Activated naive CD4-positive, alpha-beta T cell treated with anti-CD3 and anti-CD28 coated beads, Interleukin-2, amount 10 ng/mL, durations not matched to agents 7 days and 5 days (primary cell): ENCODE measurements at regions not wholly inside any gene's neighbourhood (a gene's known extent, or its start where the extent isn't known, plus 50 kb on each side); places are given as distances from the start of the nearest gene placed in this dataset.

Source experiments
- CTCF ChIA-PET: fragments of 350-600 bp; sonication (Branson Sonifier 250); formaldehyde crosslinking; loops from one replicate; lab custom pipeline; 2021; ENCODE audit warnings: antibody characterized with exemption; lab: Charles Lee
- DNase-seq: peaks from one replicate; pipeline ENCODE4 v3.0.0-alpha.2; 2020
- H3K27ac Mint-ChIP-seq: one replicate; pipeline ENCODE4 v1.8.0; 2021; ENCODE audit warnings: mild to moderate bottlenecking, moderate library complexity, mixed read lengths
- H3K27me3 Mint-ChIP-seq: one replicate; pipeline ENCODE4 v1.8.0; 2021; ENCODE audit warnings: mild to moderate bottlenecking, mixed read lengths
- H3K36me3 Mint-ChIP-seq: one replicate; pipeline ENCODE4 v1.8.0; 2021; ENCODE audit warnings: mixed read lengths
- H3K4me1 Mint-ChIP-seq: one replicate; pipeline ENCODE4 v1.8.0; 2021; ENCODE audit warnings: mixed read lengths
- H3K4me3 Mint-ChIP-seq: one replicate; pipeline ENCODE4 v1.8.0; 2021; ENCODE audit warnings: mild to moderate bottlenecking, moderate library complexity, mixed read lengths
- H3K9me3 Mint-ChIP-seq: one replicate; pipeline ENCODE4 v1.8.0; 2021; ENCODE audit warnings: mixed read lengths

GRCh38 chr12:98173773-98174427 is 341.5 kb upstream of the TMPO start:
- no peak for DNase-seq
- H3K4me1 Mint-ChIP-seq: no peaks in the 10 kb centered on the region
- no peaks in the 10 kb centered on the region for H3K36me3 Mint-ChIP-seq
- peaks cover 2% of the 10 kb centered on the region for H3K27me3 Mint-ChIP-seq
- H3K27ac Mint-ChIP-seq: no peak overlapping the region
- no peak overlapping the region for H3K4me3 Mint-ChIP-seq
- H3K9me3 Mint-ChIP-seq: no peaks in the 10 kb centered on the region
- CTCF ChIA-PET: no interaction called here

GRCh38 chr12:98174428-98174809 is 341.0 kb upstream of the TMPO start:
- Mint-ChIP-seq H3K27ac (no peak overlapping the region), H3K27me3 (no peaks in the 10 kb centered on the region), H3K36me3 (no peaks in the 10 kb centered on the region), H3K9me3 (no peaks in the 10 kb centered on the region), H3K4me1 (no peaks in the 10 kb centered on the region), H3K4me3 (no peak overlapping the region)
- no peak for DNase-seq
- CTCF ChIA-PET: no interaction called here

DNA sequence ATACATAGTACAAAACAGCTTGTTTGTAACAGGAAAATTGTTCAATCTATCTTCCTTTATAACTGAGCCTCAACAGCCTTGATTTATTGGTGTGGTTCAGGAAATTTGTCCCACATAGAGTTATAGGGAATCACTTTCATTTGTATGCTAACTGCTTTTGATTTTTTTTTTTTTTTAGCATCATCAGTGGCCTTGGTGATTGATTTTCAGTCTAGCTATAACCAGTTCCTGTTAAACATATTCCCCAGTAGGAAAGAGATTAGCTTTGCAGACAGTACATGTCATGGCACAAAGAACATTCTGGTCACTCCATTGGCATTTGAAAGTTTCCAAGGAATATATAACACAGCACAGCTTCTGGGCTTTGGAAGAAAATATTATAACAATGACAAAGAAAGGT is 337.3 kb upstream of the TMPO start:
- H3K9me3 Mint-ChIP-seq: no peaks in the 10 kb centered on the region
- no peaks in the 10 kb centered on the region for H3K27me3 Mint-ChIP-seq
- H3K4me1 Mint-ChIP-seq: no peaks in the 10 kb centered on the region
- no peak overlapping the region for H3K27ac Mint-ChIP-seq
- no peaks in the 10 kb centered on the region for H3K36me3 Mint-ChIP-seq
- no peak for DNase-seq
- H3K4me3 Mint-ChIP-seq: no peak overlapping the region
- CTCF ChIA-PET: no interaction called here

DNA sequence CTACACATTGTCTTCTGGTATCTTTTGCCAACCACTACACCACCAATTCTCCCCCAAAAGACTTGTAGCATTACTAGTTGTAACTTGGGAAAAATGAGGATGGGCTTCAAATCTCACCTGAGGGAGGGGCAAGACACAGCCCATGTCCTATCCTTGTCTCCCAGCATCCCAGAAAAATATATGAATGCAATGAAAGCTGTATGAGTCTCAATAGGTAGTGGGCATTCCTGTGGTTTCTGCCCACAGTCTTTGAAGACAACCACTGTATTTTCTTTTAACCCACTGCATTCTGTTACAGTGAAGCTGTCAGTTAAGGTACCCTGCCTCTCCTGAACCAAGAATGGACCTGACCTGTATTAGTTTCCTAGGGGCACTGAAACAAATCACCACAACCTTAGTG is 336.2 kb upstream of the TMPO start:
- H3K36me3 Mint-ChIP-seq: no peaks in the 10 kb centered on the region
- no peak overlapping the region for H3K4me3 Mint-ChIP-seq
- no peaks in the 10 kb centered on the region for H3K27me3 Mint-ChIP-seq
- no peak for DNase-seq
- no peak overlapping the region for H3K27ac Mint-ChIP-seq
- H3K4me1 Mint-ChIP-seq: no peaks in the 10 kb centered on the region
- CTCF ChIA-PET: no interaction called here
- no peaks in the 10 kb centered on the region for H3K9me3 Mint-ChIP-seq

DNA sequence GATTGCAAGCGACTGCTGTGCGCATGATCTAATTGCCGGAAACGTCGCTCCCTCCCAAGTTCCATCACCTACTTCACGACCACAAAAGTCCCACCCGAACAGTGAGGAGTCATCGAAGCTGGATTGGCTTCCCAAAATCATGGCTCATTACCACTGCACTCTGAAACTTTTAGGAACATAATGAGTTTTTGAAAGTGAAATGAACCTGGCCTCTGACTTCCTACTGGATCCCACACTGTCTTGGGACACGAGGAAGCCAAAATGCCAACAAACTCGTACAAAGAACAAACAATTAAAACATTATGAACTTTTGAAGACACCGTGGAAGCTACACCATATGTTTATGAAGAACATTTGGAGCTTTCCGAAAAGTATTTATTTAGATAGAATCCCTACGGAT is 334.8 kb upstream of the TMPO start:
- Mint-ChIP-seq H3K4me1 (no peaks in the 10 kb centered on the region), H3K4me3 (no peak overlapping the region), H3K27me3 (no peaks in the 10 kb centered on the region), H3K9me3 (no peaks in the 10 kb centered on the region), H3K27ac (no peak overlapping the region), H3K36me3 (no peaks in the 10 kb centered on the region)
- CTCF ChIA-PET: no interaction called here
- DNase-seq: no peak

DNA sequence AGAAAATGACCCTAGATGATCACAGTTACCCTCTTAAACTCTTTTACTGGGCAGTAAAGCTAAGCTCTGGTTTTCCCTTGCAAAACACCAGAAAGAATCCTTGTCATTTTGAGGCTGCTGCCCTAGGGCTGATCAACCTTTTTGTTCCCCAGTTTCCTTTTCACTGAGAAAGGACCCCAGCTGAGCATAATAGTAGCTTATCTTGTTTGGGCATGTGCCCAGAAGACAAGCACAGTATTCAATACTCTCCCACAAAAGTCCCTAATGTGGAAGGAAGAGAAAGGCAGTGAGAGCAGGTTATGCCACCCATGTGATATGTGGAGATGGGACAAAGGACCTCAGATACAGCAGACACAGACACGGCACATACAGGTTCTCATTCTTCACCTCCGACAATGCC is 332.6 kb upstream of the TMPO start:
- CTCF ChIA-PET: no interaction called here
- H3K4me1 Mint-ChIP-seq: no peaks in the 10 kb centered on the region
- no peaks in the 10 kb centered on the region for H3K27me3 Mint-ChIP-seq
- no peak overlapping the region for H3K27ac Mint-ChIP-seq
- no peaks in the 10 kb centered on the region for H3K9me3 Mint-ChIP-seq
- DNase-seq: no peak
- no peak overlapping the region for H3K4me3 Mint-ChIP-seq
- H3K36me3 Mint-ChIP-seq: no peaks in the 10 kb centered on the region

DNA sequence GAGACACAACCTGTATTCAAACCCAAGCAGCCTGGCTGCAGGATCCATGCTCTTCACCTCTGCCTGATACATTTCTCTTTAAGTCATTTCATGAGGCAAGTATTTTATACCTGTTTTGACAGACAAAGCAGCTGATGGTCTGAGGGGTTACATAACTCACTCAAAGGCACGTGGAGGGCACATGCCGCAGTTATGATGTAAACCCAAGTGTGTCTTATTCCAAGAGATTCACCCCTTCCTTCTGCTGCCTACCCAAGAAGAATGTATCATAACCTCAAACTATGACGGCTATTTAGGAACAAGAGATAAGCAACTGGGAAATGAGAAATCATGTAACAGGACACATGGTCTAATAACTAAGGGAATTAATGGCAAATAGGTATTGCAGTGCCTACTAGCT is 329.8 kb upstream of the TMPO start:
- no peaks in the 10 kb centered on the region for H3K4me1 Mint-ChIP-seq
- DNase-seq: no peak
- H3K27ac Mint-ChIP-seq: no peak overlapping the region
- no peaks in the 10 kb centered on the region for H3K9me3 Mint-ChIP-seq
- no peak overlapping the region for H3K4me3 Mint-ChIP-seq
- H3K27me3 Mint-ChIP-seq: no peaks in the 10 kb centered on the region
- no peaks in the 10 kb centered on the region for H3K36me3 Mint-ChIP-seq
- CTCF ChIA-PET: no interaction called here

DNA sequence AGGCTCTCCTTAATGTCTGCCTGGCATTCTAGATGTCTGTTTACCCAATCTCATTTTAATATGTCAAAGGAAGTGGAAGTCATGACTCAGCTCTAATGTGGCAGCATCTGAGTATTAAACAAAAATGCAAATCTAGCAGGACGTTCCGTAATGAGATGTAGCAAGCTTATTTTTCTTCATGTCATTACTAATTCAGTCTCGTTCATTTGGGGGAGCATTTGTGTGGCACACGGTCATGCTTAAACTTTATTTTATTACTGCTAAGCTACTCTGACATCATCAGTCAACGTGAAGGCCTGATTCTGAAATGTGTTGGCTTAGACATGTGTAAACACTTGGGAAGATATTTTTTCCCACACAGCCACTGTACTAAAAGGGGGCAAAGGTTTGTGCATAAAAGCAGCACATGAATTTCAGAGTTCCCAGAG is 326.7 kb upstream of the TMPO start:
- no peaks in the 10 kb centered on the region for H3K27me3 Mint-ChIP-seq
- no peaks in the 10 kb centered on the region for H3K36me3 Mint-ChIP-seq
- CTCF ChIA-PET: no interaction called here
- H3K4me3 Mint-ChIP-seq: no peak overlapping the region
- no peaks in the 10 kb centered on the region for H3K9me3 Mint-ChIP-seq
- H3K27ac Mint-ChIP-seq: no peak overlapping the region
- H3K4me1 Mint-ChIP-seq: no peaks in the 10 kb centered on the region
- DNase-seq: no peak

DNA sequence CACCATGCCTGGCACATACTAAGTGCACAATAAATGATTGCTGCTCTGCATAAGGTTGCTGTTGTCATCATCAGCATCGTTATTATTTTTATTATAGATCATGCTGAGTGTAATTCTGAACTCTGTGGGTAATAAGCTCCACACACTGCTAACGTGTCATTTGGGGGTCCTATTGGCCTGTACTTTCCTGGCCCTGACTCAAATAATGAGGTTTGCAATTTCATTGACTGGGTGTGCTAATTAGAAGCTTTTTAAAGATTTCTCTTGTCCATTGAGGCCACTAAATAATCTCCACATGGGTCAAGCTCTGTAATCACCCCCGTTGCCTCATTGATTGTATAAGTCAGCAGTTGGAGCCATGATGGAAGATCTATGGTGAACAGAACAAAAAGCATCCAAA is 320.8 kb upstream of the TMPO start:
- no peaks in the 10 kb centered on the region for H3K27me3 Mint-ChIP-seq
- CTCF ChIA-PET: no interaction called here
- no peak overlapping the region for H3K27ac Mint-ChIP-seq
- H3K9me3 Mint-ChIP-seq: no peaks in the 10 kb centered on the region
- H3K36me3 Mint-ChIP-seq: no peaks in the 10 kb centered on the region
- no peak for DNase-seq
- H3K4me3 Mint-ChIP-seq: no peak overlapping the region
- no peaks in the 10 kb centered on the region for H3K4me1 Mint-ChIP-seq

DNA sequence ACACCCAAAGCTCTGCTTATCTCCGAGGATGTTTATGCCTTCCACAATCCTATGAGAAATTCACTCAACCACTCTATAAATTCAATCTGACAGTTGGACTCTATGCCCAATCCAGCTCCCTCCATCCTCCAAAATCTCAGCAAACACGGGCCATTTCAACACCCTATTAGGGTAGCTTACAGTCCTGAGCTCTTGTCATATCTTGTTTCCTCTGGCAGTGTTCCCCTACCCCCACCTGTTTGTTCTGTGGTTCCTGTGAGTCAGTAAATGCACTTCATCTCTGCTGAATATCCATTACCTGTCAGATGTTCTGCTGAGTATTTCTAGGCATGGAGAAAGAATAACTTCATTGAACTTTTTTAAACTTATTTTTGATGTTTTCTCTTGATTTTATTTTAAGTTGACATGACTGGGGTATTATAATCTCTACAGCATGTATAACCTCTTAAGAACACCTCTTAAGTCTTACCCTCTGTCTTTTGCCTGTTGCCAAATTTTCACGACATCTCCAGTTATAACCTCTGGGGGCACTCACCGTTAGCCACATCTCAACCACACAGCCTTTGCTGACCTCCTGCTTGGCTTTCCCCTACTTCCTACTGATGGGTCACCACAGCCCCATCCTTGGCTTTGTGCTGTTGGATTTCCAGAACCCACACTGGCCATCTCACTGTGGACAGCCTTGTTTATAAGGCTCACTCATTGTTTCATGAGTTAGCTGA is 317.0 kb upstream of the TMPO start:
- no peaks in the 10 kb centered on the region for H3K27me3 Mint-ChIP-seq
- no peak overlapping the region for H3K4me3 Mint-ChIP-seq
- H3K36me3 Mint-ChIP-seq: no peaks in the 10 kb centered on the region
- H3K27ac Mint-ChIP-seq: no peak overlapping the region
- H3K4me1 Mint-ChIP-seq: no peaks in the 10 kb centered on the region
- CTCF ChIA-PET: no interaction called here
- H3K9me3 Mint-ChIP-seq: peaks cover 2% of the 10 kb centered on the region
- DNase-seq: no peak

GRCh38 chr12:98208816-98209215 is 306.6 kb upstream of the TMPO start:
- Mint-ChIP-seq H3K36me3 (no peaks in the 10 kb centered on the region), H3K27ac (no peak overlapping the region), H3K4me1 (no peaks in the 10 kb centered on the region), H3K27me3 (no peaks in the 10 kb centered on the region), H3K9me3 (peaks cover 3% of the 10 kb centered on the region), H3K4me3 (no peak overlapping the region)
- DNase-seq: no peak
- CTCF ChIA-PET: no interaction called here

GRCh38 chr12:98211909-98212695 is 303.3 kb upstream of the TMPO start:
- H3K4me3 Mint-ChIP-seq: no peak overlapping the region
- CTCF ChIA-PET: no interaction called here
- no peak overlapping the region for H3K27ac Mint-ChIP-seq
- H3K27me3 Mint-ChIP-seq: no peaks in the 10 kb centered on the region
- no peaks in the 10 kb centered on the region for H3K4me1 Mint-ChIP-seq
- no peaks in the 10 kb centered on the region for H3K36me3 Mint-ChIP-seq
- DNase-seq: no peak
- H3K9me3 Mint-ChIP-seq: peaks cover 3% of the 10 kb centered on the region

- H3K9me3 Mint-ChIP-seq: no peaks in the 10 kb centered on the region
- no peaks in the 10 kb centered on the region for H3K27me3 Mint-ChIP-seq
- CTCF ChIA-PET: no interaction called here
- no peaks in the 10 kb centered on the region for H3K36me3 Mint-ChIP-seq
- no peaks in the 10 kb centered on the region for H3K4me1 Mint-ChIP-seq
- no peak for DNase-seq
- H3K27ac Mint-ChIP-seq: no peak overlapping the region
- H3K4me3 Mint-ChIP-seq: no peak overlapping the region
Observed at GRCh38 chr12:98213556-98213955, 301.8 kb upstream of the TMPO start.

- Mint-ChIP-seq H3K9me3 (no peaks in the 10 kb centered on the region), H3K4me1 (no peaks in the 10 kb centered on the region), H3K27me3 (no peaks in the 10 kb centered on the region), H3K36me3 (no peaks in the 10 kb centered on the region), H3K27ac (no peak overlapping the region), H3K4me3 (no peak overlapping the region)
- CTCF ChIA-PET: interaction anchor here (0.7 kb wide), 1 partner anchor 10 kb away, joined by 3 read pairs; no protein-coding TSS in a partner anchor
- no peak for DNase-seq
Observed at GRCh38 chr12:98217257-98217656, 298.1 kb upstream of the TMPO start.

- CTCF ChIA-PET: no interaction called here
- Mint-ChIP-seq H3K4me3 (no peak overlapping the region), H3K27me3 (no peaks in the 10 kb centered on the region), H3K9me3 (no peaks in the 10 kb centered on the region), H3K4me1 (no peaks in the 10 kb centered on the region), H3K27ac (no peak overlapping the region), H3K36me3 (no peaks in the 10 kb centered on the region)
- DNase-seq: no peak
Observed at GRCh38 chr12:98220636-98221035, 294.8 kb upstream of the TMPO start.
